Heart left ventricle (tissue), 13 donors: ENCODE measurements at regions not wholly inside any gene's neighbourhood (a gene's known extent, or its start where the extent isn't known, plus 50 kb on each side); places are given as distances from the start of the nearest gene placed in this dataset.

Experiments used
- POLR2A ChIP-seq, 2 donors: fragments of 450-650 bp; IDR thresholded peaks; one replicate each; pipeline ENCODE4 v1.6.1; 2017; ENCODE audit warnings: antibody characterized with exemption in 2 of 2, mild to moderate bottlenecking in 2 of 2, moderate library complexity in 2 of 2
- TF ChIP-seq, protein P1 (sequence below), 12 donors: fragments of 200-600 bp; sonication (generic) in 4 of 12; IDR thresholded peaks; one replicate each; pipeline versions ENCODE4 v1.5.0 to v1.8.0; 2018 to 2022; ENCODE audit warnings: antibody characterized with exemption in 12 of 12, mild to moderate bottlenecking in 5 of 12
- donor health status: ischemic (EF 13 %, LVEDD 7.1; RV severe dilation, severe dysfunction).
- donor health status: DM: no; HTN: yes; CAD: no.
- donor health status: DM: no; HTN: no; CAD: no.
- donor health status: ischemic (EF 25% LVEDD 6.9; RV normal size, moderate dysfunction).
- donor health status: ischemic (EF 25% LVEDD 5.7; RV mildly dilated, moderate dysfunction).
- donor health status: ischemic (EF 35%, LVEDD 5.7; RV mildly dilated, moderate dysfunction).
- donor health status: nonischemic (EF 11% LVEDD 7.7; RV severe dilation, severe dysfunction).
- donor health status: DM: yes; HTN: yes; CAD: no.
- donor health status: PGD.
- donor health status: ischemic (EF 29% LVEDD 5.4; RV normal size, mild dysfunction).
- donor health status: nonischemic (EF 23%, LVEDD 6.1; RV moderate dilation, normal function).

DNA sequence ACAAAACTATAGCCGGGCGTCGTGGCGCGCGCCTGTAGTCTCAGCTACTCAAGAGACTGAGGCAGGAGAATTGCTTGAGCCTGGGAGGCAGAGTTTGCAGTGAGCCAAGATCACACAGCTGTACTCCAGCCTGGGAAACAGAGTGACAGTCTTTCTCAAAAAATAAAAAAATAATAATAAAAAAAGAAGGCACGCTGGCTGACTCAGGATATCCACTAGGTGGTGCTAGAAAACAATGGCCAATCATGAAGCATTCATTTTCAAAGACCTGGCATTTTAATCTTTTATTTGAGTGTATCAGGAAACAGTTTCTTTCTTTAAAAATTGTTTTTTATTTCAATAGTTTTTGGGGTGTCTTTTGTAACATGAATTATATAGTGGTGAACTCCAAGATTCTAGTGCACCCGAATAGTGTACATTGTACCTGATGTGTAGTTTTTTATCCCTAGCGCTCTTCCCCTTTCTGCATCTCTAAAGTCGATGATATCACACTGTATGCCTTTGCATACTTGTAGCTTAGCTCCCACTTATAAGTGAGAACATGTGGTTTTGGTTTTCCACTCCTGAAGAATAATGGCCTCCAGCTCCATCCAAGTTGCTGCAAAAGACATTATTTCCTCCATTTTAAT lies 88.6 kb downstream of the LYZL1 start:
- no peak for TF ChIP-seq POLR2A (IDR thresholded peaks at IDR 0.05)
- TF ChIP-seq, protein P1, sequence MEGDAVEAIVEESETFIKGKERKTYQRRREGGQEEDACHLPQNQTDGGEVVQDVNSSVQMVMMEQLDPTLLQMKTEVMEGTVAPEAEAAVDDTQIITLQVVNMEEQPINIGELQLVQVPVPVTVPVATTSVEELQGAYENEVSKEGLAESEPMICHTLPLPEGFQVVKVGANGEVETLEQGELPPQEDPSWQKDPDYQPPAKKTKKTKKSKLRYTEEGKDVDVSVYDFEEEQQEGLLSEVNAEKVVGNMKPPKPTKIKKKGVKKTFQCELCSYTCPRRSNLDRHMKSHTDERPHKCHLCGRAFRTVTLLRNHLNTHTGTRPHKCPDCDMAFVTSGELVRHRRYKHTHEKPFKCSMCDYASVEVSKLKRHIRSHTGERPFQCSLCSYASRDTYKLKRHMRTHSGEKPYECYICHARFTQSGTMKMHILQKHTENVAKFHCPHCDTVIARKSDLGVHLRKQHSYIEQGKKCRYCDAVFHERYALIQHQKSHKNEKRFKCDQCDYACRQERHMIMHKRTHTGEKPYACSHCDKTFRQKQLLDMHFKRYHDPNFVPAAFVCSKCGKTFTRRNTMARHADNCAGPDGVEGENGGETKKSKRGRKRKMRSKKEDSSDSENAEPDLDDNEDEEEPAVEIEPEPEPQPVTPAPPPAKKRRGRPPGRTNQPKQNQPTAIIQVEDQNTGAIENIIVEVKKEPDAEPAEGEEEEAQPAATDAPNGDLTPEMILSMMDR (IDR thresholded peaks at IDR 0.05) = peak; percentile 59 to 79 (median 70)
